22Rv1 (cell line): ENCODE measurements at regions not wholly inside any gene's neighbourhood (a gene's known extent, or its start where the extent isn't known, plus 50 kb on each side); places are given as distances from the start of the nearest gene placed in this dataset.

ENCODE experiments used
- H3K27ac ChIP-seq: fragments of 450-650 bp; 2 replicates; pipeline ENCODE4 v1.5.1; 2017
- ZFX ChIP-seq: fragments of 450-650 bp; IDR thresholded peaks from 2 replicates; pipeline ENCODE4 v1.6.1; 2017; ENCODE audit warnings: antibody characterized with exemption, borderline replicate concordance
- TF ChIP-seq, protein P1 (sequence below): fragments of 450-650 bp; IDR thresholded peaks from 2 replicates; pipeline ENCODE4 v1.5.1; 2017; ENCODE audit warnings: mild to moderate bottlenecking

DNA sequence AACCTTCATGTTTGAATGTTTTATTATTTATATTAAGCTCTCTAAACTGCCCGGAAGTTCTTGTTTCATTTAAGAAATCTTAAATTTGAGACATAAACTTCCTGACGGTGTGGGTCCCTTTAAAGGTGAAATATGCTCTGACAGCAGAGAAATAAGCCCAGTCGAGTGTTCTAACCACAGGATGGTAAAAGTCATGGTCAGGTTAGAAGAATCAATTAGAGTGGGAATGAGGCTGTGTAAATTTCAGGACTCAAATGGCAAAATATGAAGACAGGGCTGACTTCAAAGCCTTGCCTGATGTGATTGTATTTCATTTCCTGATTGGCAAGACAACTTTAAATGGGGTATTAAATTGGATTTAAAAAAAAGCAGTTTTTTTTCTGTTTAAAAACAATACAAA, 432.9 kb upstream of the BRINP1 start:
- no peak for TF ChIP-seq ZFX
- TF ChIP-seq, protein P1, sequence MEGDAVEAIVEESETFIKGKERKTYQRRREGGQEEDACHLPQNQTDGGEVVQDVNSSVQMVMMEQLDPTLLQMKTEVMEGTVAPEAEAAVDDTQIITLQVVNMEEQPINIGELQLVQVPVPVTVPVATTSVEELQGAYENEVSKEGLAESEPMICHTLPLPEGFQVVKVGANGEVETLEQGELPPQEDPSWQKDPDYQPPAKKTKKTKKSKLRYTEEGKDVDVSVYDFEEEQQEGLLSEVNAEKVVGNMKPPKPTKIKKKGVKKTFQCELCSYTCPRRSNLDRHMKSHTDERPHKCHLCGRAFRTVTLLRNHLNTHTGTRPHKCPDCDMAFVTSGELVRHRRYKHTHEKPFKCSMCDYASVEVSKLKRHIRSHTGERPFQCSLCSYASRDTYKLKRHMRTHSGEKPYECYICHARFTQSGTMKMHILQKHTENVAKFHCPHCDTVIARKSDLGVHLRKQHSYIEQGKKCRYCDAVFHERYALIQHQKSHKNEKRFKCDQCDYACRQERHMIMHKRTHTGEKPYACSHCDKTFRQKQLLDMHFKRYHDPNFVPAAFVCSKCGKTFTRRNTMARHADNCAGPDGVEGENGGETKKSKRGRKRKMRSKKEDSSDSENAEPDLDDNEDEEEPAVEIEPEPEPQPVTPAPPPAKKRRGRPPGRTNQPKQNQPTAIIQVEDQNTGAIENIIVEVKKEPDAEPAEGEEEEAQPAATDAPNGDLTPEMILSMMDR: no peak
- H3K27ac ChIP-seq: no peak overlapping the region

DNA sequence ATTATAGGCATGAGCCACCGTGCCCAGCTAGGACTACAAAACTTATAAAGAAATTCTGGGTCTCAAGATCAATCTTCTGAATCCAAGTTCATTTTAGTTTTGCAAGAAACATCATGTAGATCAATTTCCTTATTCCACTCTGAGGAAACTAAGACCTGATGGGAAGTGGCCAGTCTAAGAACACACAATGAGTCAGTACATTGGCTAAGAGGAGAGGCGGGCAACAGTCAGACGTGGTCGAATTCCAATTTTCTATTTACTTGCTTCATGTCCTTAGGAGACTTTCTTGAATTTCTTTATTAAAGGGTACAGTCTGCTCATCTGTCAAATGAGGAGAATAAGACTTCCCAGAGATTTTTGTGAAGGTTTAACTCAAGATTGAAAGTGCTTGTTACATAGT, 432.1 kb upstream of the BRINP1 start:
- TF ChIP-seq, protein P1: no peak
- no peak for TF ChIP-seq ZFX
- no peak overlapping the region for H3K27ac ChIP-seq

DNA sequence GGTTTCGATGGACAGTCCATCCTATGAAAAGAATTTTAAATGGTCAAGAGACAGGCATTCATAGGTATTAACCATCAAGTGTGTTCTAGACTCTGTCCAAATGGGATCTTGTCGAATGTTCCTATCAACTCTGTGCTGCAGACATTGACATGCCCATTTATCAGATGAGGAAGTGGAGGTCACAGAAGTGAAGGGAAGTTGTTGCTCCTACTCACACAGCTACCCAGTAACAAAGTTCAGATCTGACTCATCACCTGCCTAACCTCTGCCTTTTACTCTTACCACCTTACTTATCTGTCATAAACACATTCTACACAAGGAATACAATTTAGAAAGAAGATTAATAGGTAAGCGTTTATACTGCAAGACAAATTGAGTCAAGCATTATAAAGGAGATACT, 426.2 kb upstream of the BRINP1 start:
- TF ChIP-seq, protein P1: no peak
- TF ChIP-seq ZFX: no peak
- H3K27ac ChIP-seq: no peak overlapping the region

DNA sequence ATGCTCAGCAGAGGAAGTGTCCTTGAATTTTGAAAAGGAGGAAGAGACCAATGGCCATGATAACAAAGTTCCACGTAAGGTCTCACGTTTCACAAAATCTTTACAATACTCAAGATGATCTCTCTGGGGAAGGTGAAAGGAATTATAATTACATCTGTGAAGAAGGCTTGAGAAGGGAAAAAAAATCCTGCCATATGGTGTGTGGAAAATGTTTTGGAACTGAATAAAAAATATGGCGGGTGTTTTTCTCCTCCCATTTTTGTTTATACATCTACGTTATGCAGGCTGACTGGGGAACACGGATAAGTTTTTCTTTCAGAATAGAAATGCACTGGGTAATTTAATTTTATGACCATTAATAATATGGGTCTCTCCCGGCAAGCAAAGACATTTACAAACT, 425.6 kb upstream of the BRINP1 start:
- no peak for TF ChIP-seq ZFX
- TF ChIP-seq, protein P1: no peak
- no peak overlapping the region for H3K27ac ChIP-seq

DNA sequence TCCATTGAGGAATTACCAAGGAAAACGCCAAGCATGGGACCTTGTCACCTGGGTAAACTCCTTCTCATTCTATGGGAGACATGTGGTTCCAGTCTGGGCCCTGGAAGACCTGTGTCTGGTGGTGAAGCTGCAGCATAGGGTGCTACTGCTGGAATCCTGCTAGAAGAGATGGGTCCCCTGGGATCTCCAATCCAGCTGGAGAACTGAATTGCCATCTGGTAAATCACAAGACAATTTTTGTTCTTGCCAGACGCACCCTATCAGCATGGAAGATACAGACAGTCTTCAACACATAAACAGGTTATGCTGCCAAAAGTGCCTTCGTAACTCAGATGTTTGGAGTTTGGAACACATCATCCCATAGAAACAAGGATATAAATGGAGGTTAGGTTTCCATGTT, 424.0 kb upstream of the BRINP1 start:
- TF ChIP-seq, protein P1: no peak
- no peak for TF ChIP-seq ZFX
- H3K27ac ChIP-seq: no peak overlapping the region

DNA sequence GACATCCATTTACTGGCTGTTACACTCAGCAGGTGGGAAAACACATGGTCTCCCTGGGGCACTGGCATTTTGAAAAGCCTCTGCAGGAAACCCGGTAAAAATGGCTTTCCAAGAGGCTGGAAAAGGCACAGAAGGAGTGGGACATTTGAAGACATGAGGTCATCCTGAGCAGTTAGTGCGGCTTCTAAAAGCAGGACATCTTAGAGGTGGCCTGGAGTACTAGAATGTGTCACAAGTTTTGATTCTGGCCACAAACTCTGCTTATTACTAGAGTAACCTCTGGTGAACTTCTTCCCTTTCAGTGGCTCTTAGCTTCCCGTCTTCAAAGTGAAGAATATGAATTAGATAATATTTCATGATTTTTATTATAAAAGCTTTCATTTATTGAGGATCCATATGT, 423.0 kb upstream of the BRINP1 start:
- no peak overlapping the region for H3K27ac ChIP-seq
- TF ChIP-seq ZFX: no peak

DNA sequence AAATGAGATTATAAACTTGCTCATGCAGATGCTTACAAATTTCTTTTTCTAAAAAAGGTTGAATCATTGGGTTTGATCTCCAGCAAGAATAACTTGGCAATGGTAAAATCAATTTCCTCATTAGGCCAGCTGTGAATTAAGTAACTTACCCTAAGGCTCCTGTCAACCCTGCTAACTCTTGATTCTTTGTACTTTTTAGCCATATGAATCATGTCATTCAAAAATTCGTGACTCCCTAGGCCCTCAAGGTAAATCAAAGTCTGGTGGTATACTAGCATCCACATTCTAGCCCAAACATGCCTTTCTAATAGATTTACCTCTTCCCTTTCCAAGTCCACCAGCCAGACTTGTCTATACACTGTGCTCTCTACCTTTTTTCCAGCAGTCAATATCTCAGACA, 420.8 kb upstream of the BRINP1 start:
- no peak for TF ChIP-seq ZFX
- TF ChIP-seq, protein P1: no peak
- H3K27ac ChIP-seq: no peak overlapping the region

DNA sequence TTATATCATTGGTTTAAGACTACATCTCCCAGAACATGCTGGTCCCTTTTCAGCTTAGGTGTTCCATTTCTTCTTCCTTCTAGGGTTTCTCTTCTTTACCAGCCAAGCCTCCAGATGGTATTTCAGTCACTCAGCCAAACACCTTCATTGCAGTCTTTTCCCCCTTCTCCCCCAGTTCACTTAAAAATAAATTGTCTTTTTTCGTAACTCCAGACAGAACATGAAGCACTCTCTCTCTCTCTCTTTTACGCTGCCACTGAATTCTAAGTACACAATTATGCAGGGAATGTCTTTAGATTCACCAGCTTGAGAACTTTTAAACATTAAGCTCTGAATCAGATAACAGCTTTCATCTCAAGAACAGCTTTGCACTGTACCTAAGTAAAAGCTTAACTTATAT, 419.7 kb upstream of the BRINP1 start:
- no peak overlapping the region for H3K27ac ChIP-seq
- TF ChIP-seq ZFX: no peak
- TF ChIP-seq, protein P1: no peak
